SK-N-SH (cell line): ENCODE measurements at regions not wholly inside any gene's neighbourhood (a gene's known extent, or its start where the extent isn't known, plus 50 kb on each side); places are given as distances from the start of the nearest gene placed in this dataset.

Experiments used
- CTCF ChIA-PET: fragments of 300-600, 350-600 bp; formaldehyde crosslinking; extraction: SDS; loops from one replicate; lab custom pipeline; 2021; lab: Yijun Ruan, JAX
- POLR2A ChIA-PET: fragments of 350-600 bp; sonication (Branson Sonifier 250); formaldehyde crosslinking; extraction: SDS; loops from one replicate; lab custom pipeline; 2020; ENCODE audit warnings: antibody characterized with exemption, inconsistent platforms; lab: Yijun Ruan, JAX
- DNase-seq: peaks from one replicate; pipeline ENCODE4 v3.0.0; 2012
- H2AFZ ChIP-seq: fragments of 200-600 bp; sonication (generic); 2 replicates; pipeline ENCODE4 v1.8.1; 2016; ENCODE audit warnings: antibody characterized with exemption, mild to moderate bottlenecking, low read depth
- H3F3A ChIP-seq: fragments of 200-600 bp; sonication (generic); replicated peaks from 2 replicates; pipeline ENCODE3; 2016; ENCODE audit warnings: antibody characterized with exemption, mild to moderate bottlenecking; ENCODE audit not compliant: insufficient read depth
- H3K27ac ChIP-seq, 2 experiments: fragments of 200-500 bp in 1 of 2; fragments of 200-600 bp in 1 of 2; sonication (Bioruptor generic) in 1 of 2; sonication (generic), shearing (Covaris generic) in 1 of 2; 2 replicates each; pipeline versions ENCODE4 v1.5.1 to v1.6.1; 2014 to 2016; ENCODE audit warnings: low read depth in 2 of 2, inconsistent platforms in 1 of 2, low read length in 1 of 2, mild to moderate bottlenecking in 1 of 2, mixed read lengths in 1 of 2
- H3K27me3 ChIP-seq: fragments of 200-600 bp; sonication (generic), shearing (Covaris generic); 2 replicates; pipeline ENCODE4 v1.6.1; 2016; ENCODE audit warnings: mixed run types; ENCODE audit not compliant: insufficient read depth
- H3K36me3 ChIP-seq, 2 experiments: fragments of 200-500 bp in 1 of 2; fragments of 200-600 bp in 1 of 2; sonication (Bioruptor generic) in 1 of 2; sonication (generic) in 1 of 2; replicated peaks in 1 of 2; 2 replicates each; pipeline versions ENCODE3 to v1.5.1; 2014 to 2016; ENCODE audit warnings: low read length in 1 of 2, mild to moderate bottlenecking in 1 of 2; ENCODE audit not compliant: insufficient read depth in 2 of 2, control insufficient read depth in 1 of 2
- H3K4me1 ChIP-seq, 2 experiments: fragments of 200-500 bp in 1 of 2; fragments of 200-600 bp in 1 of 2; sonication (Bioruptor generic) in 1 of 2; sonication (generic), shearing (Covaris generic) in 1 of 2; 2 replicates each; pipeline versions ENCODE4 v1.5.1 to v1.6.1; 2014 to 2016; ENCODE audit warnings: low read depth in 1 of 2, low read length in 1 of 2, mixed run types in 1 of 2; ENCODE audit not compliant: insufficient read depth in 2 of 2, control insufficient read depth in 1 of 2
- H3K4me2 ChIP-seq: fragments of 200-600 bp; sonication (generic), shearing (Covaris generic); 2 replicates; pipeline ENCODE4 v1.6.1; 2017; ENCODE audit warnings: mixed run types
- H3K4me3 ChIP-seq, 2 experiments: fragments of 200-500 bp in 1 of 2; fragments of 200-600 bp in 1 of 2; sonication (Bioruptor generic) in 1 of 2; sonication (generic), shearing (Covaris generic) in 1 of 2; 2 replicates each; pipeline versions ENCODE4 v1.5.1 to v1.8.1; 2014 to 2016; ENCODE audit warnings: low read depth in 2 of 2, inconsistent platforms in 1 of 2, low read length in 1 of 2, mild to moderate bottlenecking in 1 of 2, mixed read lengths in 1 of 2, moderate library complexity in 1 of 2
- H3K79me2 ChIP-seq: fragments of 200-600 bp; sonication (generic); 2 replicates; pipeline ENCODE4 v1.8.1; 2017; ENCODE audit warnings: mild to moderate bottlenecking; ENCODE audit not compliant: insufficient read depth
- H3K9ac ChIP-seq: fragments of 200-600 bp; sonication (generic); 2 replicates; pipeline ENCODE4 v1.6.1; 2017; ENCODE audit warnings: mixed run types
- H3K9me2 ChIP-seq: fragments of 200-600 bp; sonication (generic); 2 replicates; pipeline ENCODE4 v1.6.1; 2017; ENCODE audit warnings: mixed run types
- H3K9me3 ChIP-seq: fragments of 200-600 bp; sonication (generic); 2 replicates; pipeline ENCODE4 v1.6.1; 2017; ENCODE audit warnings: mixed run types, mild to moderate bottlenecking, moderate library complexity
- H4K20me1 ChIP-seq: fragments of 200-600 bp; sonication (generic); 2 replicates; pipeline ENCODE4 v1.6.1; 2017; ENCODE audit warnings: mild to moderate bottlenecking, mixed run types; ENCODE audit not compliant: insufficient read depth
- ELF1 ChIP-seq: IDR thresholded peaks from 2 replicates; pipeline ENCODE4 v1.4.0; 2012
- FOXJ3 ChIP-seq: sonication (generic); formaldehyde crosslinking; IDR thresholded peaks from 2 replicates; pipeline ENCODE4 v1.5.1; 2020; ENCODE audit warnings: mild to moderate bottlenecking, missing genetic modification reagents
- GABPA ChIP-seq: IDR thresholded peaks from 2 replicates; pipeline ENCODE4 v1.4.0; 2012; ENCODE audit warnings: low read depth, mild to moderate bottlenecking
- GATA2 ChIP-seq: sonication (generic); formaldehyde crosslinking; IDR thresholded peaks from 2 replicates; pipeline ENCODE4 v1.5.0; 2020; ENCODE audit warnings: mild to moderate bottlenecking, missing genetic modification reagents
- MXI1 ChIP-seq: IDR thresholded peaks from 2 replicates; pipeline ENCODE4 v1.6.1; 2012; ENCODE audit warnings: mild to moderate bottlenecking, low read depth, low read length, improper control_type of control experiment
- NRF1 ChIP-seq: IDR thresholded peaks from 2 replicates; pipeline ENCODE4 v1.6.1; 2012; ENCODE audit warnings: low read depth, mild to moderate bottlenecking, low read length
- POLR2AphosphoS5 ChIP-seq: IDR thresholded peaks from 2 replicates; pipeline ENCODE4 v1.6.1; 2012; ENCODE audit warnings: low read depth, low read length
- RAD21 ChIP-seq: IDR thresholded peaks from 2 replicates; pipeline ENCODE4 v1.6.1; 2012; ENCODE audit warnings: mild to moderate bottlenecking, low read length
- RFX5 ChIP-seq: IDR thresholded peaks from 2 replicates; pipeline ENCODE4 v1.6.1; 2012; ENCODE audit warnings: mild to moderate bottlenecking, improper control_type of control experiment, low read length
- RXRA ChIP-seq: IDR thresholded peaks from 2 replicates; pipeline ENCODE4 v1.4.0; 2012; ENCODE audit warnings: low read depth, mild to moderate bottlenecking, borderline replicate concordance
- SMC3 ChIP-seq: IDR thresholded peaks from 2 replicates; pipeline ENCODE4 v1.6.1; 2012; ENCODE audit warnings: low read depth, low read length, improper control_type of control experiment
- TEAD4 ChIP-seq: IDR thresholded peaks from 2 replicates; pipeline ENCODE4 v1.4.0; 2012; ENCODE audit warnings: mild to moderate bottlenecking, borderline replicate concordance; ENCODE audit not compliant: insufficient read depth
- USF1 ChIP-seq: IDR thresholded peaks from 2 replicates; pipeline ENCODE4 v1.4.0; 2012; ENCODE audit warnings: low read depth, borderline replicate concordance
- ZBTB33 ChIP-seq: IDR thresholded peaks from 2 replicates; pipeline ENCODE4 v1.4.0; 2012; ENCODE audit warnings: low read depth, borderline replicate concordance
- WGBS: methylation state at CpG from one replicate; pipeline ENCODE4 v1.1.6; 2017; ENCODE audit warnings: low lambda C conversion rate; 5-methylcytosine and 5-hydroxymethylcytosine counted together
- TF ChIP-seq, protein P1 (sequence below): fragments of 150-350 bp; IDR thresholded peaks from 2 replicates; pipeline ENCODE4 v1.6.1; 2017; ENCODE audit warnings: antibody characterized with exemption, low read length, low read depth, borderline replicate concordance
- TF ChIP-seq, protein P2 (sequence below): fragments of 150-350 bp; IDR thresholded peaks from 2 replicates; pipeline ENCODE4 v1.6.1; 2016; ENCODE audit warnings: mild to moderate bottlenecking, low read depth, low read length
- TF ChIP-seq, protein P3 (sequence below): IDR thresholded peaks from 2 replicates; pipeline ENCODE4; 2012
- TF ChIP-seq, protein P4 (sequence below): IDR thresholded peaks from 2 replicates; pipeline ENCODE4 v1.6.1; 2012; ENCODE audit warnings: mild to moderate bottlenecking, low read depth, low read length, moderate library complexity

DNA sequence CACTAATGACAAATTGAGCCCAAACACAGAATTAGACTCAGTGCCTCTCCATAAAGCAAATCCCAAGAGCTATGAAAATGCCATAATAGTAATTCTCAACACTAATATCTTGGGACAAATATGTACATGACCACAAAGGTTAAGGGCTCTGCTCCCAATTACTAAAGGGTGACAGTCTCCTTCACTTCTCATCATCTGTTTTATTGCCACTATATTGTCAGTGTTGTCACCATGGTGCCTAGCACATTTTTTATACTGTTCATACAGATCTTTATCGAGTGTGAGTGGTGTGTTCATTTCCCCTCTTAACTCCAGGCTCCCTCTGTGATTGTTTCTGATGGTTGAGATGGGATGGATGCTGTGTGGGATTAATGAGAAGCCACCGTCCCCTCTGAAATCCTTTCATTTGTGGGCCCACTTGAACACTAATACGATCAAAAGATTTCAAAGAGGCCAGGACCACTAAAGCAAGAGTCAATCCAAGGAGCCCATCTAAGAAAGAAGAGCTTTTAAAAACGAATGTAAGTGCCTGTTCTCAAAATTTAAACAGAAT lies 277.7 kb downstream of the GXYLT1 start:
- no peak for TF ChIP-seq TEAD4
- no peak for TF ChIP-seq GABPA
- no peak for TF ChIP-seq POLR2AphosphoS5
- TF ChIP-seq, protein P1, sequence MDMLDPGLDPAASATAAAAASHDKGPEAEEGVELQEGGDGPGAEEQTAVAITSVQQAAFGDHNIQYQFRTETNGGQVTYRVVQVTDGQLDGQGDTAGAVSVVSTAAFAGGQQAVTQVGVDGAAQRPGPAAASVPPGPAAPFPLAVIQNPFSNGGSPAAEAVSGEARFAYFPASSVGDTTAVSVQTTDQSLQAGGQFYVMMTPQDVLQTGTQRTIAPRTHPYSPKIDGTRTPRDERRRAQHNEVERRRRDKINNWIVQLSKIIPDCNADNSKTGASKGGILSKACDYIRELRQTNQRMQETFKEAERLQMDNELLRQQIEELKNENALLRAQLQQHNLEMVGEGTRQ = no peak
- WGBS = 22% methylated on average over 4 of the region's 4 CpGs

DNA sequence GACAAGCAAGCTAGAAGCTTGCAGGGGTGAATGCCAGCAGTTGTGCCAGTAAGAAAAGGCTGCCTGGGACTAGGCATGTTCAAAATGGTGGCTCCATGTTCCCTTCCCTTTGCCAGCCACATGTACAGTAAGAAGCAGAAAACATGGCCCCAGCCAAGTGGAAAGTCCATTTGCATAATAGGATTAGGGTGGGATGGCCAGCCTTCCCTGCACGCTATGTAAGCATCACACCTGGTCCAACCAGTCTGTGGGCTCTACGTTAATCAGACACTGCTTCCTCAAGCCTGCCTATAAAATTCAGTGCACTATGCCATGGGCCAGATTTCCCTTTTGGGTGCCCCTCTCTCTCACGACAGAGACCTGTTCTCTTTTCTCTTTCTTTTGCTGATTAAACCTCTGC lies 288.4 kb downstream of the GXYLT1 start:
- no peak overlapping the region for H3K27ac ChIP-seq
- H3F3A ChIP-seq = no peaks in the 10 kb centered on the region
- ChIA-PET CTCF (no interaction called here), POLR2A (no interaction called here)
- H2AFZ ChIP-seq = no peak overlapping the region
- H3K4me1 ChIP-seq = no peaks in the 10 kb centered on the region
- no peak overlapping the region for H3K4me3 ChIP-seq
- no peaks in the 10 kb centered on the region for H3K79me2 ChIP-seq
- H3K9me3 ChIP-seq = no peaks in the 10 kb centered on the region
- no peaks in the 10 kb centered on the region for H3K27me3 ChIP-seq
- H4K20me1 ChIP-seq = no peaks in the 10 kb centered on the region
- H3K4me2 ChIP-seq = no peak overlapping the region
- 53% methylated on average over 3 of the region's 3 CpGs for WGBS
- no peaks in the 10 kb centered on the region for H3K36me3 ChIP-seq
- DNase-seq = no peak
- no peaks in the 10 kb centered on the region for H3K9me2 ChIP-seq
- H3K9ac ChIP-seq = no peak overlapping the region
- no peak for TF ChIP-seq RAD21
- no peak for TF ChIP-seq ELF1
- TF ChIP-seq TEAD4 = no peak
- no peak for TF ChIP-seq USF1
- TF ChIP-seq RFX5 = no peak
- no peak for TF ChIP-seq NRF1
- no peak for TF ChIP-seq RXRA
- TF ChIP-seq, protein P2, sequence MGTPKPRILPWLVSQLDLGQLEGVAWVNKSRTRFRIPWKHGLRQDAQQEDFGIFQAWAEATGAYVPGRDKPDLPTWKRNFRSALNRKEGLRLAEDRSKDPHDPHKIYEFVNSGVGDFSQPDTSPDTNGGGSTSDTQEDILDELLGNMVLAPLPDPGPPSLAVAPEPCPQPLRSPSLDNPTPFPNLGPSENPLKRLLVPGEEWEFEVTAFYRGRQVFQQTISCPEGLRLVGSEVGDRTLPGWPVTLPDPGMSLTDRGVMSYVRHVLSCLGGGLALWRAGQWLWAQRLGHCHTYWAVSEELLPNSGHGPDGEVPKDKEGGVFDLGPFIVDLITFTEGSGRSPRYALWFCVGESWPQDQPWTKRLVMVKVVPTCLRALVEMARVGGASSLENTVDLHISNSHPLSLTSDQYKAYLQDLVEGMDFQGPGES = no peak
- no peak for TF ChIP-seq GATA2 (CRISPR knock-in tag)
- TF ChIP-seq MXI1 = no peak
- TF ChIP-seq FOXJ3 (CRISPR knock-in tag) = no peak
- TF ChIP-seq SMC3 = no peak
- TF ChIP-seq ZBTB33 = no peak
- TF ChIP-seq, protein P3, sequence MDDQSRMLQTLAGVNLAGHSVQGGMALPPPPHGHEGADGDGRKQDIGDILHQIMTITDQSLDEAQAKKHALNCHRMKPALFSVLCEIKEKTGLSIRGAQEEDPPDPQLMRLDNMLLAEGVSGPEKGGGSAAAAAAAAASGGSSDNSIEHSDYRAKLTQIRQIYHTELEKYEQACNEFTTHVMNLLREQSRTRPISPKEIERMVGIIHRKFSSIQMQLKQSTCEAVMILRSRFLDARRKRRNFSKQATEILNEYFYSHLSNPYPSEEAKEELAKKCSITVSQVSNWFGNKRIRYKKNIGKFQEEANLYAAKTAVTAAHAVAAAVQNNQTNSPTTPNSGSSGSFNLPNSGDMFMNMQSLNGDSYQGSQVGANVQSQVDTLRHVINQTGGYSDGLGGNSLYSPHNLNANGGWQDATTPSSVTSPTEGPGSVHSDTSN = no peak
- TF ChIP-seq, protein P4, sequence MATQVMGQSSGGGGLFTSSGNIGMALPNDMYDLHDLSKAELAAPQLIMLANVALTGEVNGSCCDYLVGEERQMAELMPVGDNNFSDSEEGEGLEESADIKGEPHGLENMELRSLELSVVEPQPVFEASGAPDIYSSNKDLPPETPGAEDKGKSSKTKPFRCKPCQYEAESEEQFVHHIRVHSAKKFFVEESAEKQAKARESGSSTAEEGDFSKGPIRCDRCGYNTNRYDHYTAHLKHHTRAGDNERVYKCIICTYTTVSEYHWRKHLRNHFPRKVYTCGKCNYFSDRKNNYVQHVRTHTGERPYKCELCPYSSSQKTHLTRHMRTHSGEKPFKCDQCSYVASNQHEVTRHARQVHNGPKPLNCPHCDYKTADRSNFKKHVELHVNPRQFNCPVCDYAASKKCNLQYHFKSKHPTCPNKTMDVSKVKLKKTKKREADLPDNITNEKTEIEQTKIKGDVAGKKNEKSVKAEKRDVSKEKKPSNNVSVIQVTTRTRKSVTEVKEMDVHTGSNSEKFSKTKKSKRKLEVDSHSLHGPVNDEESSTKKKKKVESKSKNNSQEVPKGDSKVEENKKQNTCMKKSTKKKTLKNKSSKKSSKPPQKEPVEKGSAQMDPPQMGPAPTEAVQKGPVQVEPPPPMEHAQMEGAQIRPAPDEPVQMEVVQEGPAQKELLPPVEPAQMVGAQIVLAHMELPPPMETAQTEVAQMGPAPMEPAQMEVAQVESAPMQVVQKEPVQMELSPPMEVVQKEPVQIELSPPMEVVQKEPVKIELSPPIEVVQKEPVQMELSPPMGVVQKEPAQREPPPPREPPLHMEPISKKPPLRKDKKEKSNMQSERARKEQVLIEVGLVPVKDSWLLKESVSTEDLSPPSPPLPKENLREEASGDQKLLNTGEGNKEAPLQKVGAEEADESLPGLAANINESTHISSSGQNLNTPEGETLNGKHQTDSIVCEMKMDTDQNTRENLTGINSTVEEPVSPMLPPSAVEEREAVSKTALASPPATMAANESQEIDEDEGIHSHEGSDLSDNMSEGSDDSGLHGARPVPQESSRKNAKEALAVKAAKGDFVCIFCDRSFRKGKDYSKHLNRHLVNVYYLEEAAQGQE = no peak

More for the DNA sequence above, 277.7 kb downstream of the GXYLT1 start:
- Histone ChIP-seq H3K4me1 (no peaks in the 10 kb centered on the region), H3K9me3 (no peaks in the 10 kb centered on the region), H3K9me2 (no peaks in the 10 kb centered on the region), H3K4me2 (no peak overlapping the region), H3K27me3 (no peaks in the 10 kb centered on the region), H3K79me2 (no peaks in the 10 kb centered on the region), H3K4me3 (no peak overlapping the region), H3K9ac (no peak overlapping the region), H4K20me1 (no peaks in the 10 kb centered on the region), H3K27ac (no peak overlapping the region), H2AFZ (no peak overlapping the region), H3F3A (no peaks in the 10 kb centered on the region), H3K36me3 (no peaks in the 10 kb centered on the region)
- no peak for DNase-seq
- CTCF ChIA-PET = no interaction called here
- POLR2A ChIA-PET = no interaction called here
